Hippocampal formation (tissue), 2 donors: ENCODE measurements at regions not wholly inside any gene's neighbourhood (a gene's known extent, or its start where the extent isn't known, plus 50 kb on each side); places are given as distances from the start of the nearest gene placed in this dataset.
"Not testable (repeated sequence)": the region's sequence is repeated elsewhere in the genome, so short reads cannot be mapped to it uniquely, and the experiment has no call there.

Source experiments
- DNase-seq, 2 donors: peaks; one replicate each; lab custom pipeline; 2025; lab: John Stamatoyannopoulos, UW

DNA sequence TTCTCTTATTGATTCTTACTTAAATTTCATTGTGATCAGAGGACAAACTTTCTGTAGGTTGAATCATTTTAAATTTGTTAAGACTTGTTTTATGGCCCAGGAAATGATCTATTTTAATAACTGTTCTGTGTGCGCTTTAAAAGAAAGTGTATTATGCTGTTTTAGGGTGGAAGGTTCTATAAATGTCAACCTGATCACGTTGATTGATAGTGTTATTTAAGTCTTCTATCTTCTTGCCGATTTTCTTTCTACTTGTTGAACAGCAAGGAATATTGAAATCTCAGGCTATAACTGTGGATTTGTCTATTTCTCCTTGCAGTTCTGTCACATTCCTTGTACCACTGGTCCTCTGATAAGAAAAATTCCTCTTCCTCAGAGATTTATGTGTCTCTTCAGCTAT, 112.7 kb downstream of the TANC2 start:
- no peak for DNase-seq

DNA sequence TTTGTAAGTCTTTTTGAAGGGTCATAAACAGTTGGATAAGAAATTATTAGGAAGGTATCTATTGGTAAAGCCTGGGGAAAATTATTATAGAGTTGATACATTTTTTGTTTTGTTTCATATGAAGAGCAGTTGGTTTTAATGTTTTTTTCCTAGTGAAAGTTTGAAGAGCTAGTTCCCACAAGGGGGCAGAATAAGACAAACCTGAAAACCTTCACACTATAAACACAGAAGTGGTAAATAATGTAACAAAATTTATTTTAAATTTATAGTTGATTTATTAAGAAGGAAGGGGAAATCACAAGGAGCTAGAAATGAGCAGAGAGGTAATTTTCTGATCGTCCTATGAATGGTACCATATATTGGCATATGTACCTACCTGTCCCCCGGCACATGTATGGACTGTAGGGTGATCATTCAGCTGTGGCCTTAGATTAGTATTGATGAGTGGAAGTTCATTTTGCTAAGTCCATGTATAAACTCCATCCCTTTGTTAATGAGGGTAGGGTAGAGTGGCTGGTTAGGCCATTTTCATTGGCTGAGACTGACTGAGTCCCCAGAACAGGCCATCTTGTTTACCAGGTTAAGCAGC, 116.3 kb downstream of the TANC2 start:
- DNase-seq: no peak

DNA sequence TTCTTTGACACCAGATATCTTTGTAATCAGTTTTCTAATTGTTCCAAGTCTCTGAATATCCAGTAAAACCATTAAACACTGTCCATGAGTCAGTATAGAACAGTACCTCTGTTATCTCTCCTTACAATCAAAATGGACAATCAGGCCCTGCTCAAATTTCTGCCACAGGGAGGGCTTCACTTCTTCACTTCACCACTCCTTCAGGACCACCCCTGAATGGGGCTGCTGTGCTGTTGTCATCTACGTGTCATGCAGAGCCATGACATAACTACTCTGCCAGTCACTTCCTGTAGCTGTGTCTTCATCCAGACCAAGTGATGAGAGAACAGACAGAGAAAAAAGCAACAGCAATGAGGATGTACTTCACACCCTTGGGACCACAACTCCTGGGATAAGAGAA, 116.9 kb downstream of the TANC2 start:
- no peak for DNase-seq

DNA sequence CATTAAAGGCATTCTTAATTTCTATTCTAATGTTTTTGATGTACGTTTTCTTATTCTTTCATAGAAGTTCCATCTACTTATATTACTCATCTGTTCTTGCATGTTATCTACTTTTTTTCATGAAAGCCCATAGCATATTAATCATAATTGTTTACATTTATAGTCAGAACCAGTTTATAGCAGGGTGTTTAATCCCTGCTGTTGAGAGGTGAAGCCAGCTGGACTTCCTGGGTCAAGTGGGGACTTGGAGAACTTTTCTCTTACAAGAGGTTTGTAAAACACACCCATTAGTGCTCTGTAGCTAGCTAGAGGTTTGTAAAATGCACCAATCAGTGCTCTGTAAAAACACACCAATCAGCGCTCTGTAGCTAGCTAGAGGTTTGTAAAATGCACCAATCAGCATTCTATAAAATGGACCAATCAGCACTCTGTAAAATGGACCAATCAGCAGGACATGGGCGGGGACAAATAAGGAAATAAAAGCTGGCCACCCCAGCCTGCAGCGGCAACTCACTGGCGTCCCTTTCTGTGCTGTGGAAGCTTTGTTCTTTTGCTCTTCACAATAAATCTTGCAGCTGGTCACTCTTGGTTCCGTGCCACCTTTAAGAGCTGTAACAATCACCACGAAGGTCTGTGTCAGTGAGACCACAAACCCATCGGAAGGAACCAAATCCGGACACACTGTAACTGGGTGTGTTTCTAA, 120.6 kb downstream of the TANC2 start:
- no peak for DNase-seq

DNA sequence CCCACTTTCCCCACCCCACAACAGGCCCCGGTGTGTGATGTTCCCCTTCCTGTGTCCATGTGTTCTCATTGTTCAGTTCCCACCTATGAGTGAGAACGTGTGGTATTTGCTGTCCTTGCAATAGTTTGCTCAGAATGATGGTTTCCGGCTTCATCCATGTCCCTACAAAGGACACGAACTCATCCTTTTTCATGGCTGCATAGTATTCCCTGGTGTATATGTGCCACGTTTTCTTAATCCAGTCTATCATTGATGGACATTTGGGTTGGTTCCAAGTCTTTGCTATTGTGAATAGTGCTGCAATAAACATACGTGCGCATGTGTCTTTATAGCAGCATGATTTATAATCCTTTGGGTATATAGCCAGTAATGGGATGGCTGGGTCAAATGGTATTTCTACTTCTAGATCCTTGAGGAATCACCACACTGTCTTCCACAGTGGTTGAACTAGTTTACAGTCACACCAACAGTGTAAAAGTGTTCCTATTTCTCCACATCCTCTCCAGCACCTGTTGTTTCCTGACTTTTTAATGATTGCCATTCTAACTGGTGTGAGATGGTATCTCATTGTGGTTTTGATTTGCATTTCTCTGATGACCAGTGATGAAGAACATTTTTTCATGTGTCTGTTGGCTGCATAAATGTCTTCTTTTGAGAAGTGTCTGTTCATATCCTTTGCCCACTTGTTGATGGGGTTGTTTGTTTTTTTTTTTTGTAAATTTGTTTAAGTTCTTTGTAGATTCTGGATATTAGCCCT, 124.5 kb downstream of the TANC2 start:
- DNase-seq: not testable (repeated sequence)

DNA sequence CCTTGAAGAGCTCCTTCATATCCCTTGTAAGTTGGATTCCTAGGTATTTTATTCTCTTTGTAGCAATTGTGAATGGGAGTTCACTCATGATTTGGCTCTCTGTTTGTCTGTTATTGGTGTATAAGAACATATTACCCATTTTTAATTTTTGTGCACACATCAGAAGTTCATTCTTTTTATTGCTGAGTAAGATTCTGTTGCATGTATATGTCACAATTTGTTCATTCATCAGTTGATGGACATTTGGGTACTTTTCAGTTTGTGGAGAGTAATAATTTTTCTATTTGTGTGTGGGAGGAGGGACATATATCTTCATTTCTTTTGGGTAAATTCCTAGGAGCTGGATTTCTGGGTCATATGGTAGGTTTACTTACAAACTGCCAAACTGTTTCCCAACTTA, 125.9 kb downstream of the TANC2 start:
- not testable (repeated sequence) for DNase-seq

DNA sequence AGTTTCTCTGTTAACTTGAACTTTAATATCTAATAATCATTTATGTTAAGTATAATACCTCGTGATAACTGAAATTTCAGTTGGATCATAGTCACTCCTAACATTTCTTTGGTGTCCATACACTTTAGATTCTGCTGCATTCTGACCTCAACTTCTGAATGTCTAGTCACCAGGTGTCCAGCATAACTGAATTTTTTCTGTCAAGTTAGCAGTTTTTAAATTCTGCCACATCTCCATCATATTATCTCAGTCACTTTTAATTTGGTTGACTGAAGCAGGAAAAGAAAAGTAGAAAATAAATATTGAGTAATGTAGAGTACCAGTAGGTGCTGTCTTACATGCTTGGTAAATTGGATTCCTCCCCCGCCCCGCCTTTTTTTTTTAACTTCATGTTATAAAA, 128.6 kb downstream of the TANC2 start:
- DNase-seq: no peak

DNA sequence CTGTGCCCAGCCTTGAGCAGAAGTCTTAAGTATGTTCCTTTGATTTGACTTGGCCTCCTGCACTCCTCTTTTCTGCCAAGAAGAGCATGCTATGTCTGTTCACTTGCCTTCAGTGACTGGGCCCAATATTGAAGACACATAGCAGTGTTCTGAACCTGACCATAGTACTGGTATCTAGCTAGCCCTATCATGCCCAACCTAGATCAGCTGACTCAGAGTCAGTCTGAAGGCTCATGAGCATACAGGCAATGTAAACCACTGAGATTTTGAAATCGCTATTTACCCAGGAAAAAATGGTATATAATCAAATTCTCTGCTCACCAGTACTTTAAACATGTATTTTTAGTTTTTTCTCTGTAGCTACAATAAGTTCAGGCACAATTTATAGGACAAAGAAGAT, 129.4 kb downstream of the TANC2 start:
- no peak for DNase-seq

DNA sequence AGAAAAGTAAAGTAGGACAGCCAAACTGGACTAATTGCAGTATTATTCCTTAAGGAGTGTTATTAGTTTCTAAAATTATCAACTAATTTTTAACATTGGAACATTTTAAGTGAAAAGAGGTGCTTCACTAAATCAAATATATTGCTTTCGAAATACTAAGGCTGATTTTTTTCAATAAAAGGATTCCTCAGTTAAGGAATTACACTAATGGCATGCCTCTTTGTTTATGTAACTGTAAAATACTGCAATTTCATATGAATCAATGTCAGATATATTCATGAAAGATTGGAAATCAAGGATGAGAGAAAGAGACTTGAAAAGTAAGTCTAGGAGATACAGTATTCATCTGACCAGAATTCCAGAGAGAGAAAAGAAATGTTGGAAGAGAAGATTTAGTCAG, 129.8 kb downstream of the TANC2 start:
- no peak for DNase-seq

DNA sequence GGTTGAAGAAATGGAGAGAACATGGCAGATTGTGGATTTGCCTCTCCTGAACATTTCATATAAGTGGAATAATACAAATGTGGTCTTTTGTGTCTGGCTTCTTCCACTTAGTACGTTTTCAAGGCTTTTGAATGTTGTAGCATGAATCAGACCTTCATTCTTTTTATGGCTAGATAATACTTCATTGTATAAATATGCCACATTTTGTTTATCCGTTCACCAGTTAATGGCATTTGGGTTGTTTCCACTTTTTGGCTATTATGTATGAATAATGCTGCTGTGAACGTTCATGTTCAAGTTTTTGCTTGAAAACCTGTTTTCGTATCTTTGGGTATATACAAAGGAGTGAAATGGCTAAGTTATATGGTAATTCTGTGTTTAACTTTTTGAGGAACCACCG, 130.4 kb downstream of the TANC2 start:
- DNase-seq: no peak

DNA sequence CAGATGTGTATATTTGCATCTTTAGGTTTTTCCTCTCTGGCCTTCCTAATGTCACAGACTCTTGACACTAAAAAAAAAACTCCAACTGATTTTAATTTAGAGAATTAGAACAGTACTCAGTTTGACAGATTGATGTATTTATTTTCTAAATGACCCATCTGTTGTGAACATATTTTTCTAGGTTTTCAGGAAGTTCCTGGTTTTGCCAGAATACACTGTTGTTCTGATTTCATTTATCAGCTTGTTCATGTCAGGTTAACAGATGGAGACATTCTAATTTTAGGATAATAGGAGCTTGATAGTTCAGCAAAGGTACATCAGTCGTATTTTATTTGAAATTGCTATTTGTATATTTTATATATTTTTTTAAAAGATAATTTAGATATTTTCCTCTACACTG, 133.4 kb downstream of the TANC2 start:
- DNase-seq: no peak

DNA sequence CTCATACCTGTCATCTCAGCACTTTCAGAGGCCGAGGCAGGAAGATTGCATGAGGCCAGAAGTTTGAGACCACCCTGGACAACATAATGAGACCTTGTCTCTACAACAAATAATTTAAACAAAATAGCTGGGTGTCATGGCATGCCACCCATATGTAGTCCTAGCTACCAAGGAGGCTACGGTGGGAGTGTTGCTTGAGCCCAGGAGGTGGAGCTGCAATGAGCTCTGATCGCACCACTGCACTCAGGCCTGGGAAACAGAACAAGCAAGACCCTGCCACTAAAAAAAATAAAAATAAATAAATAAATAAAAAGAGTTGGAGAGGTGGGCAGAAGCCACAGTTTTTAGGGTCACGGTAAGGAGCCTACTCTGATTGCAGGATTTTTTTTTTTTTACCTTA, 136.0 kb downstream of the TANC2 start:
- no peak for DNase-seq

DNA sequence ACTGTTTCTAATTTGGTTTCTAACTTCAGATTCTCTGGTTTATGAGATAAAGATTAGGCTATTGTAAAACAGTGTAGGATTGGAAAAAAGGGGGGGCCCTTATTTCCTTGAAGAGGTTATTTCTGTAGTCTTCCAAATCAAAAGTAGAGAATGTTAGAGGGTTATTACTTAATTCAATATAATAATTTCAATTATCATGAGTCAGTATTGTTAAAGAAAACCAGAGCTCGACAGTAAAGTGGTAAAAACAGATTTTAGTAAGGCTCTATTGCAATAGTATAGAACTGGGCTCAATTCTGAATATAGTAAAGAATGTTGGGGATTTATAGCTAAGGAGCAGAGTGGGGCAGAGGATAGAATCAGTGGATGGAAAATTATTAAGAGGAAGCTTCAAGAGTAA, 140.0 kb downstream of the TANC2 start:
- DNase-seq: no peak

DNA sequence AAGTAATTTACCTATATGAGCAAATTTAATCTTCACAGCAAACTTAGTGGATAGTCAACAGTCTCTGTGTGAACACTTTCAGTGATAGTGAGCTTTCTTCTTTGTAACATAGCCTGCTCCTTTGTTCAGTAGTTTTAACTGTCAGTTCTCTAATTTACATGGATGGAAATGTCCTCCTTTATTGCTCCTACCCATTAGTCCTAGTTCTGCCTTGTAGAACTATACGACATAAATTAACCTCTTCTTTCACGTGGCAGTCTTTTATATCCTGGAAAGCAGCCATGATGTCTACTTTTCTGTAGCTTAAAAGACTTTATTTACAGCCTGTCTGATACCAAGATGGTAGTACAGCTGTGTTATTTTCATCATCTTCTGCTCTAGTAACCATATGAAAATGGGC, 143.6 kb downstream of the TANC2 start:
- DNase-seq: no peak

DNA sequence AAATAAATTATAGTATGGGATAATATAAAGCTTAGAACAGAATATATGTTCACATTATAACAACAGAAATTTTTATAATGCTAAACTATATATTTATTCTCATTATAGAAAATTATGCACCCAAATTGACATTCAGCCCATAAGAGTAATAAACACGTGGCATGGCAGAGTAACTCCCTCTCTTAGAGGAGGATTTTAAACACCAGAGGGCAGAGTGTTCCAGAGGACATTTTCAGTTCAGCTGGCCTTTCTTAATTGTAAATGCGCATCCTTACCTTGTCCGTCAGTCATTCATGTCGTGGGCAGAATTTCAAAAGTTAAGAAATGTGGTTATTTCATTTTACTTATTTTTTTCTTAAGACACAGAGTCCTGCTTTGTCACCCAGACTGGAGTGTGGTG, 147.1 kb downstream of the TANC2 start:
- peak in 1 of 2 donors; percentile 21 for DNase-seq

DNA sequence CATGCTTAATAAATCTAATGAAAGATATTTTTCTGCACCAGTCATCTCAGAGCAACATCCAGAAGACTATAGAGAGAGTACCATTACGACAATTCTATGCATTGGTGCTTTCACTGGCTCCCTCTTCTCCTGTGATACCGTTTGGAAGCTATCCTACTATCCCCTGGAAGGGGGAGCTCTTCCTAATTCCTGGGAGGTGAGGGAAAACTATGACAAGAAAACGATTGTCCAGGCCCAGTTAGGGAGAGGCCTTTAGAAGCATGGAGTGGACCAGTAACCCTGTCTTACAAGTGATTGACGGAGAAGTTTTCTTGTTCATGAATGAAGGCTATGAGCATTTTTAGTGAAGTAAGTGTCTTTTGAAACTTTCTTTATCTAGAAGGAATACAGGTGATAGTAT, 150.2 kb downstream of the TANC2 start:
- DNase-seq: no peak

DNA sequence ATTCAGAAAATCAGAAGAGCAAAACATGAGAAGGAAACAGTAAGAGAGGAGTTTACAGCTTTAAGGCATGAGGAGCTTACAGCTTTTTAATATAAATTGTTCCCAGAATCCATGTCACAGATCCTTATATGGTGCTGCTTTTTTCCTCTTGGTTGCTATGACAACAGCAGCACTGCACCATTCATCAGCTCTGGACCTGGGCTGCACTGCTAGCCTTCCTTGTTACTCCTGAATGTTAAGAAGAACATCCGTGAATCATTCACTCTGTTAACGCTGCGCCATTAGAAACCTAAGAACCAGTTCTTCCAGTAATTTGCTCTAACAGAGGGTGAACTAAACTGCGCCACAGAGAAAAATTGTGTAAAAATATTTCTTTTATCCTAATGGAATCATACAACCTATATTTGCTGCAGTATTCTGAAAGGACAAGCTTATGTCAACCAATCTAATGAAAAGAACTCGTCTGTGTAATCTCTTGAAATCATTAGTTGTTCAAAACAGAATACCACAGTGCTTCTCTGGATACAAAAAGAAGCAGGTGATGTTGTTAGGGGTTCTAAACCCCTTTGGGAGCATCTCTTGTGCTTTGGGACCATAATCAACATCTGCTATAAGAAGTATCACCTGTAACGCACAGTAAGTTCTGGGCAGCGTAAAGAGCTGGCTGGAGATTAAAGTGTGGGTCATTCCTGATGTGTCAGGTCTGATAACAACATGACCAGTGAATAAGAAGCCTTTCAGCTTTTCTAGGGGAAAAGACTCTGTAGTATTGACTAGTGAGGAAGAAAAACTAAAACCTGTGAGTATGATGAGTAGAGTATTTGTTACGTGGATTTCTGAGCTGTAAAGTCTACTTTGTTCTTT, 151.2 kb downstream of the TANC2 start:
- DNase-seq: peak in 1 of 2 donors; percentile 65

DNA sequence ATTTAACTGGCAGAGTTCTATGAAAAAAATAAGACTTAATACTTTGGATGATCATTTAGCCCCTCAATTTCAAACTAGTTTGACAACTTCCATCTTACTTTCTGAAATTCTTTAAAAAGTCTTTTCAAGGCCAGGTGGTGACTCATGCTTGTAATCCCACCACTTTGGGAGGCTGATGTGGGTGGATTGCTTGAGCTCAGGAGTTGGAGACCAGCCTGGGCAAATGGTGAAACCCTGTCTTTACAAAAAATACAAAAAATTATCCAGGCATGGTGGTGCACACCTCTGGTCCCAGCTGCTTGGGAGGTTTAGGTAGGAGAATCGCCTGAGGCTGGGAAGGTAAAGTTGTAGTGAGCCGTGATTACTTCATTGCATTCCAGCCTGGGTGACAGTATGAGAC, 154.4 kb downstream of the TANC2 start:
- DNase-seq: no peak

DNA sequence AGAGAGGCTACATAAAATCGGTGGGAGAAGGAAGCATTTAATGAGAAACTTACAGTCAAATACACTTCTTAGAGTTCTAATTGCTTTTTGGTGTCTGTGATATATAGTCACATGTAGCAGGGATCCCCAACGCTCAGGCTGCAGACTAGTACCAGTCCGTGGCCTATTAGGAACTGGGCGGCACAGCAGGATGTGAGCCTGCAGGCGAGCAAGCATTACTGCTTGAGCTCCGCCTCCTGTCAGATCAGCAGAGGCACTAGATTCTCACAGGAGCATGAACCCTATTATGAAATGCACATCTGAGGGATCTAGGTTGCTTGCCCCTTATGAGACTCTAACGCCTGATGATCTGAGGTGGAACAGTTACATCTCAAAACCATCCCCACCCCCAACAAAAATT, 158.5 kb downstream of the TANC2 start:
- DNase-seq: no peak

DNA sequence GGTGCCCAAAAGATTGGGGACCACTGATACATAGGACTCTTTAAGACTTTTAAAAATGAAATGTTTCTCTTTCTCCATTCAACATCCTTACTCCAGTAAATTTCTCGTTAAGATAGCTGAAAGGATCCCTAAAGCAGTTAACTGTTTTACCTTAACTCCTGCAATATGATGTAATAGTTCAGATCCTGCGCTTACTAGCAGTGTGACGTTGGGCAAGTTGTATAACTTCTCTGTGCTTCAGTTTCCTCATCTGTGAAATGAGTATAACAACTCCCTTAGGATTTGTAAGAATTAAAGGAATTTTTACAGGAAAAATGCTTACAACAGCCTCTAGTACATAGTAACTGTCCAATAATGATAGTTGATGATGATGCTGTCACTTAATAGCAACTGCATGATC, 158.9 kb downstream of the TANC2 start:
- no peak for DNase-seq

DNA sequence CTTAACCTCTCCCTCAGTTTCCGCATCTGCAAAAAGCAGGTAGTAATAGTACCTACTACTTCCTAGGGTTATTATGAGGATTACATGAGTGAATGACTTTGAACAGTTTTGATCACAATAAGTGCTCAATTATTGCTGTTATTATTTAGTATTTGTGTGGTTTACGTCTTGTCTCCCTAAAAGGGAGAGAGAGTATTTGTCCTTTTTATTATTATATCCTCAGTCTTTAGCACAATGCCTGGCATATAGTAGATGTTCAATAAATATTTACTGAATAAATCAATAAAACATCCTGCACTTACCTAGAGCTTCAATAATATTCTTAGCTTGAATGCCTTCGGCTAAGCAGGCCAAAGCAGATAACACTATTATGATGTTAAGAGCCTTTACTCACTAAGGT, 160.0 kb downstream of the TANC2 start:
- DNase-seq: no peak

DNA sequence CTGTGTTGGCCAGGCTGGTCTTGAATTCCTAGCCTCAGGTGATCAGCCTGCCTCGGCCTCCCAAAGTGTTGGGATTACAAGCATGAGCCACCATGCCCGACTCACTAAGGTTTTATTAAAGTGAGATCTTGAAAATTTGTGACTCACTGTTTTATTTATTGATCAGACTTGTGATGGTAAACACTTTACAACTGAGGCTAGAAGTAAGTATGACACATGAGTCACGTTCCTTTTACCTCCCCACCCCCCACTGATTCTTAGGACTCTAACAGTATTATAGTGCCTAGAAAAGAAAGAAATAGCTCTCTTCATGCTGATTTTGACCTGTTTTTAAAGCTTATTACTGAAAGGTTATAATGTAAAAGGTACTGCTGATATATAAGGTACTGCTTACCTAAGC, 160.6 kb downstream of the TANC2 start:
- no peak for DNase-seq
